ENCODE measurements at regions not wholly inside any gene's neighbourhood (a gene's known extent, or its start where the extent isn't known, plus 50 kb on each side); places are given as distances from the start of the nearest gene placed in this dataset.
"Not testable (repeated sequence)": the region's sequence is repeated elsewhere in the genome, so short reads cannot be mapped to it uniquely, and the experiment has no call there.

GRCh38 chr5:9782826-9783560, 152.8 kb upstream of the TAS2R1 start:
- no peak for DNase-seq

- DNase-seq = no peak
Measured at GRCh38 chr5:9781890-9782289, 151.7 kb upstream of the TAS2R1 start.

GRCh38 chr5:9781275-9781674, 151.1 kb upstream of the TAS2R1 start:
- DNase-seq = no peak

- no peak for DNase-seq
Measured at GRCh38 chr5:9780501-9780900, 150.3 kb upstream of the TAS2R1 start.

GRCh38 chr5:9776525-9776924, 146.4 kb upstream of the TAS2R1 start:
- DNase-seq = no peak

GRCh38 chr5:9775339-9775738, 145.2 kb upstream of the TAS2R1 start:
- no peak for DNase-seq

- DNase-seq = no peak
Measured at GRCh38 chr5:9774472-9775079, 144.4 kb upstream of the TAS2R1 start.

- no peak for DNase-seq
Measured at GRCh38 chr5:9771079-9771478, 140.9 kb upstream of the TAS2R1 start.

GRCh38 chr5:9766581-9766980, 136.4 kb upstream of the TAS2R1 start:
- DNase-seq = no peak

- DNase-seq = no peak
Measured at GRCh38 chr5:9765419-9766140, 135.4 kb upstream of the TAS2R1 start.

GRCh38 chr5:9761706-9762105, 131.6 kb upstream of the TAS2R1 start:
- no peak for DNase-seq

- DNase-seq = not testable (repeated sequence)
Measured at GRCh38 chr5:9752670-9753069, 122.5 kb upstream of the TAS2R1 start.

- DNase-seq = no peak
Measured at GRCh38 chr5:9743507-9743906, 113.4 kb upstream of the TAS2R1 start.

- DNase-seq = no peak
Measured at GRCh38 chr5:9742848-9743247, 112.7 kb upstream of the TAS2R1 start.

GRCh38 chr5:9739135-9739534, 109.0 kb upstream of the TAS2R1 start:
- DNase-seq = no peak

GRCh38 chr5:9737265-9737664, 107.1 kb upstream of the TAS2R1 start:
- DNase-seq = no peak

- no peak for DNase-seq
Measured at GRCh38 chr5:9733486-9733885, 103.3 kb upstream of the TAS2R1 start.

GRCh38 chr5:9731159-9731558, 101.0 kb upstream of the TAS2R1 start:
- DNase-seq = no peak

- no peak for DNase-seq
Measured at GRCh38 chr5:9728261-9728660, 98.1 kb upstream of the TAS2R1 start.

- DNase-seq = no peak
Measured at GRCh38 chr5:9726931-9727330, 96.8 kb upstream of the TAS2R1 start.

GRCh38 chr5:9725265-9725664, 95.1 kb upstream of the TAS2R1 start:
- DNase-seq = not testable (repeated sequence)

- no peak for DNase-seq
Measured at GRCh38 chr5:9724707-9725106, 94.6 kb upstream of the TAS2R1 start.

- DNase-seq = no peak
Measured at GRCh38 chr5:9722601-9723180, 92.5 kb upstream of the TAS2R1 start.

- no peak for DNase-seq
Measured at GRCh38 chr5:9721161-9721560, 91.0 kb upstream of the TAS2R1 start.

Data from inflammatory macrophage treated with lipopolysaccharide for 4 hours (primary cell).